ENCODE measurements at regions not wholly inside any gene's neighbourhood (a gene's known extent, or its start where the extent isn't known, plus 50 kb on each side); places are given as distances from the start of the nearest gene placed in this dataset.

DNA sequence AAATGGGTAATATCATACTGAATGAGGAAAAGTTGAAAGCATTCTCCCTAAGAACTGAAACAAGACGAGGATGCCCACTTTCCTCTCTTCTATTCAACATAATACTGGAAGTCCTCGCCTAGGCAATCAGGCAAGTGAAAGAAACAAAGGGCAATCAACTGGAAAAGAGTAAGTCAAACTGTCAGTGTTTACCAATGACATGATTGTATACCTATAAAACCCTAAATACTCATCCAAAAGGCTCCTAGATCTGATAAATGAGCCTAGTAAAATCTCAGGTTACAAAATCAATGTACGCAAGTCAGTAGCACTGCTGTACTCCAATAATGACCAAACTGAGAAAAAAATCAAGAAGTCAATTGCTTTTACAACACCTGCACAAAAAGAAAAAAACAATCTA is 575.8 kb upstream of the PRMT6 start:
- H3K9me3 Mint-ChIP-seq = peaks cover 32 to 44% of the 10 kb centered on the region in 2 experiments
- TF ChIP-seq, protein P1, sequence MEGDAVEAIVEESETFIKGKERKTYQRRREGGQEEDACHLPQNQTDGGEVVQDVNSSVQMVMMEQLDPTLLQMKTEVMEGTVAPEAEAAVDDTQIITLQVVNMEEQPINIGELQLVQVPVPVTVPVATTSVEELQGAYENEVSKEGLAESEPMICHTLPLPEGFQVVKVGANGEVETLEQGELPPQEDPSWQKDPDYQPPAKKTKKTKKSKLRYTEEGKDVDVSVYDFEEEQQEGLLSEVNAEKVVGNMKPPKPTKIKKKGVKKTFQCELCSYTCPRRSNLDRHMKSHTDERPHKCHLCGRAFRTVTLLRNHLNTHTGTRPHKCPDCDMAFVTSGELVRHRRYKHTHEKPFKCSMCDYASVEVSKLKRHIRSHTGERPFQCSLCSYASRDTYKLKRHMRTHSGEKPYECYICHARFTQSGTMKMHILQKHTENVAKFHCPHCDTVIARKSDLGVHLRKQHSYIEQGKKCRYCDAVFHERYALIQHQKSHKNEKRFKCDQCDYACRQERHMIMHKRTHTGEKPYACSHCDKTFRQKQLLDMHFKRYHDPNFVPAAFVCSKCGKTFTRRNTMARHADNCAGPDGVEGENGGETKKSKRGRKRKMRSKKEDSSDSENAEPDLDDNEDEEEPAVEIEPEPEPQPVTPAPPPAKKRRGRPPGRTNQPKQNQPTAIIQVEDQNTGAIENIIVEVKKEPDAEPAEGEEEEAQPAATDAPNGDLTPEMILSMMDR (conservative IDR thresholded peaks at IDR 0.05) = no peak
- no peaks in the 10 kb centered on the region for H3K27me3 Mint-ChIP-seq (ENCODE audit: low read depth)

More for the DNA sequence above, 575.8 kb upstream of the PRMT6 start:
- DNase-seq = no peak
- no peak overlapping the region for H3T11ph ChIP-seq (ENCODE audit: low read length)
- H3K4me2 ChIP-seq (ENCODE audit: insufficient read depth, insufficient read length, low read length) = no peak overlapping the region
- no peak overlapping the region for H2AK5ac ChIP-seq (ENCODE audit: insufficient read length, low read length)
- H3K18ac ChIP-seq (ENCODE audit: insufficient read length, low read depth, low read length) = no peak overlapping the region
- no peak overlapping the region for H3K23ac ChIP-seq (ENCODE audit: insufficient read length, low read depth, low read length)
- H3K4ac ChIP-seq (ENCODE audit: low read depth, low read length) = no peak overlapping the region
- no peaks in the 10 kb centered on the region for H4K20me1 ChIP-seq (ENCODE audit: control insufficient read depth, insufficient read depth, insufficient read length)
- H2BK15ac ChIP-seq (ENCODE audit: low read depth, low read length) = no peak overlapping the region
- no peak overlapping the region for H3K56ac ChIP-seq (ENCODE audit: insufficient read length, low read depth, low read length)
- no peaks in the 10 kb centered on the region for H3K27me3 ChIP-seq (ENCODE audit: insufficient read depth, low read length)
- H4K8ac ChIP-seq (replicated peaks; ENCODE audit: insufficient read length, low read depth, low read length) = no peak overlapping the region
- H3K9ac ChIP-seq (ENCODE audit: extremely low read depth, insufficient read length, low read length) = no peak overlapping the region
- no peak overlapping the region for H3K27ac ChIP-seq (ENCODE audit: insufficient read length, low read depth, low read length)
- no peaks in the 10 kb centered on the region for H3K79me1 ChIP-seq (ENCODE audit: insufficient read depth, low read depth, low read length, poor library complexity, severe bottlenecking)
- WGBS (ENCODE audit: extremely low coverage, insufficient read length, low lambda C conversion rate) = no CpG with 5 or more reads among the region's 3 CpGs
- H3K4me1 ChIP-seq (ENCODE audit: insufficient read depth, low read length) = no peaks in the 10 kb centered on the region
- no peak overlapping the region for H3K27ac Mint-ChIP-seq
- H2BK12ac ChIP-seq (ENCODE audit: insufficient read length, low read depth, low read length) = no peak overlapping the region
- H2BK20ac ChIP-seq (ENCODE audit: low read depth, low read length, poor library complexity, severe bottlenecking) = no peak overlapping the region
- no peak overlapping the region for H2BK5ac ChIP-seq (ENCODE audit: insufficient read length, low read length)
- H2AFZ ChIP-seq (ENCODE audit: low read length) = no peak overlapping the region
- H3K36me3 Mint-ChIP-seq (ENCODE audit: insufficient read depth in 1 of 3, low read depth in 3 of 3) = peaks cover 10 to 33% (median 16%) of the 10 kb centered on the region in 3 experiments
- H3K14ac ChIP-seq (ENCODE audit: insufficient read depth, low read length) = no peak overlapping the region
- H3K4me3 Mint-ChIP-seq = no peak overlapping the region
- no peaks in the 10 kb centered on the region for H3K79me2 ChIP-seq (ENCODE audit: insufficient read depth, low read length)
- H4K91ac ChIP-seq (ENCODE audit: insufficient read length, low read depth, low read length) = no peak overlapping the region
- H3K23me2 ChIP-seq (ENCODE audit: insufficient read length, low read depth, low read length, poor library complexity, severe bottlenecking) = no peaks in the 10 kb centered on the region
- no peaks in the 10 kb centered on the region for H3K4me1 Mint-ChIP-seq
- H3K9me3 ChIP-seq (ENCODE audit: control insufficient read depth, low read depth, low read length) = no peaks in the 10 kb centered on the region
- H4K5ac ChIP-seq (ENCODE audit: insufficient read length, low read depth, low read length) = no peak overlapping the region
- H2BK120ac ChIP-seq (ENCODE audit: low read depth, low read length, poor library complexity, severe bottlenecking) = no peak overlapping the region

Measured in H9 (cell line).